Colonic mucosa (tissue), 4 donors: ENCODE measurements at regions not wholly inside any gene's neighbourhood (a gene's known extent, or its start where the extent isn't known, plus 50 kb on each side); places are given as distances from the start of the nearest gene placed in this dataset.

ENCODE experiments used
- DNase-seq: peaks from one replicate; pipeline ENCODE4 v3.0.0-alpha.2; 2020
- H3K27ac ChIP-seq: fragments of 200-600 bp; one replicate; pipeline ENCODE4 v1.8.0; 2021
- H3K27me3 ChIP-seq: fragments of 200-600 bp; one replicate; pipeline ENCODE4 v1.8.0; 2021
- H3K36me3 ChIP-seq: fragments of 200-600 bp; one replicate; pipeline ENCODE4 v1.8.0; 2021
- H3K4me1 ChIP-seq: fragments of 200-600 bp; one replicate; pipeline ENCODE4 v1.8.0; 2021; ENCODE audit warnings: mild to moderate bottlenecking
- H3K4me3 ChIP-seq: fragments of 200-600 bp; one replicate; pipeline ENCODE4 v1.8.0; 2021
- H3K9ac ChIP-seq, 2 donors: one replicate each; pipeline ENCODE4 v1.7.0; 2013; ENCODE audit warnings: control low read depth in 2 of 2, low read depth in 2 of 2, low read length in 2 of 2
- H3K9me3 ChIP-seq: fragments of 200-600 bp; one replicate; pipeline ENCODE4 v1.8.0; 2021
- intact Hi-C: fragments of 100-400 bp; cut with DNase I; formaldehyde crosslinking; loops from one replicate; pipeline ENCODE4 v1.14.1; 2022
- TF ChIP-seq, protein P1 (sequence below): fragments of 200-600 bp; IDR thresholded peaks from one replicate; pipeline ENCODE4 v1.8.0; 2022; ENCODE audit warnings: antibody characterized with exemption, mild to moderate bottlenecking
- donor health status: healthy.
- donor health status: DM: no; HTN: no; CAD: no.
- donor health status: DM: no; HTN: no; CAD: no.

DNA sequence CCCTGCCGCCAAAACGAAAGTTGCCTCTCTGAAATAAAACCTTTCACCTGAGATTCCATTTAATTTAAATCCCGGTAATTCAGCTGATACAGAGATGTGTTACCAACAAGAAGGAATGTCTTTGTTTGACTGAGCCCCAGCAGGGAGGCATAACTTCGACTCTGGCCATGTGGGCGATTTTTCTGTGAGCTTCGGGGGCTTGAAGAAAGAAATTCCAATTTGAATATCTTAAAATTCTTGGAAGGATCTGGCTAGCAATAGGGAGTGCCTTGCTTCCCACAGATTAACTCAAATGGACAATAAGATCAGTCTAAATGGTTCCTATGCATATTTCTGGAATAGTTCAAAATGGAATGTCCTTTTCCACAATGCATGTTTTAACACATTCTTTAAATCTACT is 252.5 kb upstream of the TMPO start:
- H3K9me3 ChIP-seq, result no peaks in the 10 kb centered on the region
- no peaks in the 10 kb centered on the region for H3K36me3 ChIP-seq
- TF ChIP-seq, protein P1, sequence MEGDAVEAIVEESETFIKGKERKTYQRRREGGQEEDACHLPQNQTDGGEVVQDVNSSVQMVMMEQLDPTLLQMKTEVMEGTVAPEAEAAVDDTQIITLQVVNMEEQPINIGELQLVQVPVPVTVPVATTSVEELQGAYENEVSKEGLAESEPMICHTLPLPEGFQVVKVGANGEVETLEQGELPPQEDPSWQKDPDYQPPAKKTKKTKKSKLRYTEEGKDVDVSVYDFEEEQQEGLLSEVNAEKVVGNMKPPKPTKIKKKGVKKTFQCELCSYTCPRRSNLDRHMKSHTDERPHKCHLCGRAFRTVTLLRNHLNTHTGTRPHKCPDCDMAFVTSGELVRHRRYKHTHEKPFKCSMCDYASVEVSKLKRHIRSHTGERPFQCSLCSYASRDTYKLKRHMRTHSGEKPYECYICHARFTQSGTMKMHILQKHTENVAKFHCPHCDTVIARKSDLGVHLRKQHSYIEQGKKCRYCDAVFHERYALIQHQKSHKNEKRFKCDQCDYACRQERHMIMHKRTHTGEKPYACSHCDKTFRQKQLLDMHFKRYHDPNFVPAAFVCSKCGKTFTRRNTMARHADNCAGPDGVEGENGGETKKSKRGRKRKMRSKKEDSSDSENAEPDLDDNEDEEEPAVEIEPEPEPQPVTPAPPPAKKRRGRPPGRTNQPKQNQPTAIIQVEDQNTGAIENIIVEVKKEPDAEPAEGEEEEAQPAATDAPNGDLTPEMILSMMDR, result no peak
- no peak overlapping the region for H3K4me3 ChIP-seq
- intact Hi-C loops, result no loop called here
- H3K4me1 ChIP-seq, result no peaks in the 10 kb centered on the region
- no peaks in the 10 kb centered on the region for H3K27me3 ChIP-seq
- no peak for DNase-seq
- no peak overlapping the region for H3K27ac ChIP-seq
- no peak overlapping the region for H3K9ac ChIP-seq

DNA sequence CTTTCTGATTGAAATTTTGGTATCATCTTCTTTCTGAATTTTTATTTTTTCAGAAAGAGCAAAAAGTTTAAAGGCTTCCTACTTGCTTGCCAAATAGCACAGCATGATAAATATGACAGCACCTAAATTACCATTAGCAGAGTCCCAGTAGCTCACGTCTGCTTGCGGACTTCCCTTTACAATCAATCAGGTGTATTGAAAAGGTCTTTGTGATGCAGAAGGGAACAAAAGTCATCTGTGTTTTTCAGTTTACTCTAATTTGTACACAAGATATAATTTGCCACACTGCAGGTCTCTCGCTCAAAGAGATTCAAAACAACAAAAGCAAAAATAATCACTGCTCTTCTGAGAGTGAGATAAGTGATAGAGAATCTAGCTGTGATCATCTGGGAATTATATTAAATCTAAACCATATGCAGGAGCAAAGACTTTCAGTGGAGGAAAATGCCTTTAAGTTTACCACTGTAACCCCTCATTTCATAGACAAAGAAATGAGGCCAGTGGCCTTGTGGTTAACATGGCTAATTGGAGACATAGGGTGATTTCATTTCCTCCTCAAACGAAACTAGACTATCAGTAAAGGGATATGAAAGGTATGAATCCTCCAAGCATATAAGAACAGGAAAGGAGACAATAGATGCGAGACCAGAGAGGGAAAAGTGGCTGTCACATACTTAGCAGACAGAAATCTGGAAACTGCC is 240.8 kb upstream of the TMPO start:
- H3K27ac ChIP-seq, result no peak overlapping the region
- TF ChIP-seq, protein P1, result no peak
- no peak overlapping the region for H3K9ac ChIP-seq
- intact Hi-C loops, result no loop called here
- H3K4me1 ChIP-seq, result no peaks in the 10 kb centered on the region
- no peaks in the 10 kb centered on the region for H3K36me3 ChIP-seq
- DNase-seq, result no peak
- no peak overlapping the region for H3K4me3 ChIP-seq
- H3K9me3 ChIP-seq, result no peaks in the 10 kb centered on the region
- no peaks in the 10 kb centered on the region for H3K27me3 ChIP-seq

DNA sequence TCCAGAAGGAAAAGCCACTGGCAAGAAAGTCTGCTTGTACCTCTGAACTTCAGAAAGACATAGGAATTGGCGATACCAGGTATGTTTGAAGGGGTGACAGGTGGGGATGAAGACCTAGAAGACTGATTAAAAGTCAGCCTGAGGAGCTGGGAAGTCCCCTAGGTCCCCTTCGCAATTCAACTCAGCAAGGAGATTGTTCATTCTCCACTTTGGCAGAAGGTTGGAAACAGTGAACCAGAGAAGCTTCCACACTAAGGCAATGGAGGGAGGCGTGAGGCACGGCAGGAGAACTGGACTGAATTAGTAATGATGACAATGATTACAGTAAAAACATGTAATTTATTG is 240.3 kb upstream of the TMPO start:
- TF ChIP-seq, protein P1, result no peak
- Histone ChIP-seq H3K9ac (no peak overlapping the region), H3K4me1 (no peaks in the 10 kb centered on the region), H3K27ac (no peak overlapping the region), H3K36me3 (no peaks in the 10 kb centered on the region), H3K27me3 (no peaks in the 10 kb centered on the region), H3K4me3 (no peak overlapping the region), H3K9me3 (no peaks in the 10 kb centered on the region)
- DNase-seq, result no peak
- intact Hi-C loops, result no loop called here

DNA sequence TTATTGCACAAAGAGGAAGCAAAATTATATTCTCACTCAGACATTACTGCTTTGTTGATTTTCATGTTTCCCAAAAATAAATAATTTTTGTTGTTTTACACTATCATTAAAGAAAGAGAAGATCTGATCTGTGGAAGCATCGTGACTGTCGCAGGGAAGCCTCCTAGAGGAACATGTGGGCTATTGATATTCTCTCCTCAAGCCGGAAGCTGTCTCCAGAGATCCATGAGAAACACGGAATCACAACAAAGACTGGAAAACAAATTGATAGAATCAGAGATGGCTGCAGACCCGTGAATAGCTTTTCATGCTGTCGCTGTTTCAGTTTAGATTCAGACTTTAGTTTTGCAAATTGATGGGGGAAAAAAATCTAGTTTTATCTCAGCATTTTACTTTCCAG is 235.2 kb upstream of the TMPO start:
- no peaks in the 10 kb centered on the region for H3K27me3 ChIP-seq
- H3K4me3 ChIP-seq, result no peak overlapping the region
- no peaks in the 10 kb centered on the region for H3K4me1 ChIP-seq
- TF ChIP-seq, protein P1, result no peak
- H3K9ac ChIP-seq, result no peak overlapping the region
- no peak for DNase-seq
- no peaks in the 10 kb centered on the region for H3K9me3 ChIP-seq
- H3K36me3 ChIP-seq, result no peaks in the 10 kb centered on the region
- no peak overlapping the region for H3K27ac ChIP-seq
- intact Hi-C loops, result no loop called here

DNA sequence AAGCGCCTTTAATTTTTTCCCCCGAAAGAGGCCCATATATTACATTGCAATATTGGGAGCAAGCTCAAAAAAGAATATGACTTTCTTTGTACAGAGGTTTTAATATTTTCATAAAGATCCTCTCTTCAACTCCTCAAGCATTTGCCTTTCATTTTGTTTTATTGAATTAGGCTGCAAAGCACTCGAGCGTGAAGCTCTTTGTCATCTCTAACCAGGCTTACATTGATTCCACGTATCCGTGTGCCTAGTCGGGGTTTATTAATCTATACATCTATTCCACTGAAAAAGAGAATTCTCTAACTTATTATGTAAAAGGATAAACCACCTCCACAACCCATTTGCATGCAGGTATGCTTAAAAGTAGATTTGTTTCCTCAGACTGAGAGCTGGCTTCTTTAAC is 234.8 kb upstream of the TMPO start:
- no peak overlapping the region for H3K9ac ChIP-seq
- no peak overlapping the region for H3K4me3 ChIP-seq
- no peaks in the 10 kb centered on the region for H3K27me3 ChIP-seq
- intact Hi-C loops, result no loop called here
- no peaks in the 10 kb centered on the region for H3K4me1 ChIP-seq
- no peaks in the 10 kb centered on the region for H3K9me3 ChIP-seq
- H3K27ac ChIP-seq, result no peak overlapping the region
- no peak for DNase-seq
- TF ChIP-seq, protein P1, result no peak
- H3K36me3 ChIP-seq, result no peaks in the 10 kb centered on the region
